ENCODE measurements at regions not wholly inside any gene's neighbourhood (a gene's known extent, or its start where the extent isn't known, plus 50 kb on each side); places are given as distances from the start of the nearest gene placed in this dataset.

- no peak for DNase-seq
Observed at GRCh38 chr3:147941969-147942368, 532.8 kb downstream of the ZIC1 start.

DNA sequence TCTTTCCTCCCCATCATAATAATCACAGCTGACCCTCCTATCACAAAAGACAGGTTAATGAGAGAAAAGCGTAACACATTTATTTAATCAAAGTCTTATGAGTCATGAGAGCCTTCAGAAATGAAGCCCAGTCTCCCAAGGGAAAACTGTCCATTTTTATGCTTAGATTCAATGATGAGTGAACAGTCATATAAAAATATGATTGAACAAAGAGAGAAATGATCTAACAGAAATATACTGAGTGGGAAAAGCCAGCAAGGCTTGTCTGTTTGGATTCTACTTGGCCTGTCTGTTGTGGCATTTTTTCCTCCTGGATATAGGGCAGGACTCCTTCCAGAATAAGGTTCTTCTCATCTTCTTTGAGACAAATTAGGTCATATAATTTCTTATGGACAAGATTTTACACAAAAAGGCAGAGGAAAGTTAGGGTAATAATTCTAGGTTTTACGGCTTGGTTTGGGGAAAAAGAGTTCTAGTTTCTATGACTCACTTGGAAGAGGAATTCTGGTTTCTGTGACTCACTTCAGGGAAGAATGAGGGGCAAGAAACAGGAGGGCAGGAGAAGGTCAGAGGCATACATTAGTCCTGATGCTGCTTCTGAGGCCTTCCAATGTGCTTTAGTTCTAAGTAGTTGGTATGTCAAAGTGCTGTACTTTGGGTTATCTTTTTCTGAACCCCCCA, 534.2 kb downstream of the ZIC1 start:
- DNase-seq, result no peak

DNA sequence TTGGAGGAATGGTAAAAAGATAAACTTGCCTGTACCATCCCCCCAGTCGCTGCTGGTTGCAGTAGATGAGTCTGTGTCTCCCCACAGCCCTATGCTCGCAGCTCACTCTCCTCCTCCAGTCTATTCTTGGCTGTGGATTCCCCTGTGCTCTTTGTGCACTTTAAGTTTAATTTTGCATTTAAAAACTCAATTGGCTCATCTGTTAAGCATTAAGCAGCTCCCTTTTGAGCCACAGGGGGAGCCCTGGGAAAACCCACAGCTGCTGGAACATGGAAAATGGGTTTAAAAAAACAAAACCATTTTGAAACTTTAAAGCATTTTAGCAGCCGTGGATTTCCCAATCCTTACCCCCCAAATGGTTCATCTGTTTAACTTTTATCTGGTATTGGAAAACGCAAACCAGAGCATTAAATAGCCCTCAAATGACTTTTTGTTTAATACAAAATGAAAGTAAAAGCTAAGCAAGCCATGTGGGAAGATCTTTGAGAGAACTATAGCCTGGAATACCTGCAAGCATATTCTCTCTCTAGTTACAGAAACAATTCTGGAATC, 536.9 kb downstream of the ZIC1 start:
- no peak for DNase-seq

GRCh38 chr3:147956615-147957014, 547.5 kb downstream of the ZIC1 start:
- no peak for DNase-seq

GRCh38 chr3:147958754-147959153, 549.6 kb downstream of the ZIC1 start:
- DNase-seq, result no peak

DNA sequence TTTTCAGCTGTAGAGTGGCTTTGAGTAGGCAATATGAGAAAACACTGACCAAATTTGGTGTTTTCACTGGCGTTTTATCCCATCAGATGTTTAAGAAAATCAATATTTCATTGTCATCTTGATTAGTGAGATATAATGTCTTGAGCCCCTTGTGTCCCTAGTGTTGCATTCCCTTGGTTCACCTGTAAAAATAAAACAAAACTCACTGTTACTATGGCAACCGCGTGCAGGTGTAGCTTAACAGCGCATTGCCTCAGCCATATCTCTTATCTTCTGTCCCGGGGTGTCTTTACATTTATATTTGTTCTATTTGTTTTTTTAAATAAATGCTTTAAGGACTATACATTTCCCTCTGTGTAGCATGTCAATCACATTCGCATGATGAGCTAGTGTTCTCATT, 551.6 kb downstream of the ZIC1 start:
- no peak for DNase-seq

DNA sequence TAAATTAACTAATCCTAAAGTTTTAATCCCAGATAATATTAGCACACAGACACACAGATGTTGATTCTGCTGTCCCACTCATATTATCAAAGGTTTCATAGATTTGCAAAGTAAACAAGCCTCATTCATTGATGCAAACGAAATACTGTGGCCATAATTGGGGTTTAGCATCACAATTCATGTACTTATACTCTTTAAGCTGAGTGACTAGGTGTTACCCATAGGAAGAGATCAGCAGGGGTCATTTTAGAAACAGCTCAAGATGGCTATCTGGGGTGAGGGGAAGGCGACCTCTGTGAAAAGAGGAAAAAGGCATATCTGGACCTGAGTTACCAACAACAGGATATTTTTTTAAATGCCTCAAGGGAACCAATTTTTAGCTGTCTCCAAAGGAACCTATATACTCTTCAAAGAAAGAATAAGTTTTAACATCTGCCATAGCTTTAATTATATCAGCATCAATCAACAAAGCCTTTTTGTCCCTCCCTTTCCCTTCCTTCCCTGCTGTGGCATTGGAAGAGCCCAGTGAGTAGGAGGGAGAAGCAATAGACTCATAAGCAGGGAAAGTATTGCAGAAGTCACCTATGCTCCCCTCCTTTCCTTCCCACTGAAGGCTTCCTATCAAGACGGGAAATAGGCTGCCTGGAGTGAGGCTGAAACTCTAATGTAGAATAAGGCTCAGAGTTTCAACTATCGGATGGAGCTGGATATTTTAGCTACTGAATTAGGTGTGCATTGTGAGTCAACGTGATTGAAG, 553.4 kb downstream of the ZIC1 start:
- no peak for DNase-seq

- DNase-seq, result no peak
Observed at GRCh38 chr3:147963711-147964110, 554.5 kb downstream of the ZIC1 start.

DNA sequence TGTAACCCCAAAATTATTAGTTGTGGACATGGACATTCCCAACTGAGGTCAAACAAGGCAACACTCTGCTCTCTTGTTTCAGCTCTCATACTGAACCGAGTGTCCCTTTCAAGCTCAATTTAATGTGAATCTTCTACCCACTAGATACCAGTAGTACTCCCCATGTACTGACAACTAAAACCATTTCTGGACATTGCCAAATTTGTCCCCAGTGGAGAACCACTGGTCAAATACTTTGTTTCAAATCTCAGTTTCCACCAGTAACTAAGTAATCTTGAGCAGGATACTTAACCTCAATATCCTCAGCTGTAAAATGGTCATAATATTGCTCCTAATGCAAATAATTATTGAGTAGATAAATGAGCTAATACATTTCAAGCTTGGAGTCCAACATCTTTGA, 566.0 kb downstream of the ZIC1 start:
- DNase-seq, result no peak

- no peak for DNase-seq
Observed at GRCh38 chr3:147977001-147977400, 567.8 kb downstream of the ZIC1 start.

DNA sequence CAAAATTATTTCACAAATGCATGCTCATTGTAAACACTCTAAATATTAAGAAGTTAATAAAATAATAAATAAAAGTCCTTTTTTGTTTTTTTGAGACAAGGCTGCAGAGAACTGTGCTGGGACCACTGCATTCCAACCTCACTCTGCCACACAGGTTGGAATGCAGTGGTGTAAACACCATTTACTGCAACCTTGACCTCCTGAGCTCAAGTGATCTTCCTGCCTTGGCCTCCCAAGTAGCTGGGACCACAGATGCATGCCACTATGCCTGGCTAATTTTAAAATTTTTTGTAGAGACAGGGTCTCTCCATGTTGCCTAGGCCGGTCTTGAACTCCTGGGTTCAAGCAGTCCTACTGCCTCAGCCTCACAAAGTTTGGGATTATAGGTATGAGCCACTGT, 578.4 kb downstream of the ZIC1 start:
- no peak for DNase-seq

DNA sequence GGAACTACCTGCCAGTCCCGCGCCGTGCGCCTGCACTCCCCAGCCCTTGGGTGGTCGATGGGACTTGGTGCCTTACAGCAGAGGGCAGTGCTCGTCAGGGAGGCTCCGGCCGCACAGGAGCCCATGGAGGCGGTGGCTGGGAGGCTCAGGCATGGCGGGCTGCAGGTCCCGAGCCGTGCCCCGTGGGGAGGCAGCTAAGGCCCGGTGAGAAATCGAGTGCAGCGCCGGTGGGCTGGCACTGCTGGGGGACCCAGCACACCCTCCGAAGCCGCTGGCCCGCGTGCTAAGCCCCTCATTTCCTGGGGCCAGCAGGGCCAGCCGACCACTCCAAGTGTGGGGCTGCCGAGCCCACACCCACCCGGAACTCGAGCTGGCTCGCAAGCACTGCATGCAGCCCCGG, 580.2 kb downstream of the ZIC1 start:
- DNase-seq, result no peak

- no peak for DNase-seq
Observed at GRCh38 chr3:148002705-148003205, 593.6 kb downstream of the ZIC1 start.

GRCh38 chr3:148004331-148004730, 595.2 kb downstream of the ZIC1 start:
- no peak for DNase-seq

DNA sequence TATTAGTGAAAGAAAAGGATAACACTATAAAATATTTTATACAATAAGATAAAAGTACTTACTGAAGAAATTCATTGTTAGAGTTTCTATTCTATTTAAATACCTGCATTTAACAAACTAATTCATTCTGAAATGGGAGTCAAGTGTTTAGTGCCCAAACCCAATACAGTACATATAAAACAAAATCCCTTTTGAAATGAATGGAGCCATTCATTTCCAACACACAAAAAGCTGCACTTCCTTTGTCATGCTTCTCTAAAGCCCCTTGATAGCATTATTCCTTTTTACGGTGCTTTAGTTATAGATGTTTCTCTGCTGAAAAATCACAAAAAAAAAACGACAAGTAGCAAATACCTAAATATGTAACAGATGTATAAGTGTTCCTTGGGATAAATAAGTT, 596.3 kb downstream of the ZIC1 start:
- no peak for DNase-seq

DNA sequence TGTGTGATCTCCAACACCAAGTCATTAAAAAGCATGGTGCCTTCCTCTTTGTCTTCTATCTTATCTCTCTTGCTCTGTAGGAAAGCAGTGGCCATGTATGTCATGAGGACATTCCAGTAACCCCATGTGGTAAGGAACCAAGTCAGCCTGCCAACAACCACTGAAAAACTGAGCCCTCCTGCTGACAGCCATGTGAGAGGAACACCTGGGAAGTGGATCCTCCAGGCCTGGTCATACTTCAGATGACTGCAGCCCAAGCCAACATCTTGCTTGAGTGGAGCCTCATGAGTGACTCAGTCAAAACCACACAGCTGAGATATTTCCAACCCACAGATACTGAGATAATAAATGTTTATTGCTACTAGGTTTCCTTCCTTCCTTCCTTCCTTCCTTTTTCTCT, 597.3 kb downstream of the ZIC1 start:
- no peak for DNase-seq

GRCh38 chr3:148008591-148008990, 599.4 kb downstream of the ZIC1 start:
- no peak for DNase-seq

DNA sequence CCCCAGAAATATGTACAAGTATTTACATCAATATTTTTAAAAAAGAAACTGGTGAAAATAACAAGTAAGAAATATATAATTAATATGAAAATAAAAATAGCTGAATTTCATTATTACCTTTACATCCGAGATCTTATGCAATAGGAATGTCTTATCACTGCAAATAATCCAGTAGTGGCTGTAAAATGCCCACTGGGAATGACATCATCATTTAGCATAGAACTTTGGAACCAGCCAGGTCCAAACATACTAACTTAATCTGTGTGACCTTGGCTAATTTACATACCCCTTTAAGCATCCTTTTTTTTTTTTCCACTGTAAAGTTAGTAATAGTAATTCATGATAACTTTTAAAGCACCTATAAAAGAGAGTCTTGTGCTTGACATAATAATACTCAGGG, 611.7 kb downstream of the ZIC1 start:
- DNase-seq, result no peak

- DNase-seq, result no peak
Observed at GRCh38 chr3:148021381-148021780, 612.2 kb downstream of the ZIC1 start.

DNA sequence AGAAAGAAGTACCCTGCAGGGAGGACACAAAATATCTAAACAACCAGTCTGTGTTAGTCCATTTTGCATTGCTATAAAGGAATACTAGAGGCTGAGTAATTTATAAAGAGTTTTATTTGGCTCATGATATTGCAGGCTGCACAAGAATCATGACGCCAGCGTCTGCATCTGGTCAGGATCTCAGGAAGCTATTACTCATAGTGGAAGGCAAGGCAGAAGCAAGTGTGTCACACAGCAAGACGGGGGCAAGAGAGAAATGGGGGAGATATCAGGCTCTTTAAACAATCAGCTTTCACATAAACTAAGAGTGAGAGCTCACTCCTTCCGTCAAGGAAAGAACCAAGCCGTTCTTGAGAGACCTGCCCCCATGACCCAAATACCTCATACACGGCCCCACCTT, 614.8 kb downstream of the ZIC1 start:
- no peak for DNase-seq

- DNase-seq, result no peak
Observed at GRCh38 chr3:148026009-148026588, 616.9 kb downstream of the ZIC1 start.

GRCh38 chr3:148030975-148031374, 621.8 kb downstream of the ZIC1 start:
- DNase-seq, result no peak

- DNase-seq, result no peak
Observed at GRCh38 chr3:148034353-148034752, 625.2 kb downstream of the ZIC1 start.

GRCh38 chr3:148036331-148036876, 627.2 kb downstream of the ZIC1 start:
- no peak for DNase-seq
